Karpas-422 (cell line): ENCODE measurements at regions not wholly inside any gene's neighbourhood (a gene's known extent, or its start where the extent isn't known, plus 50 kb on each side); places are given as distances from the start of the nearest gene placed in this dataset.

Source experiments
- DNase-seq: peaks from one replicate; pipeline ENCODE4 v3.0.0-alpha.2; 2015
- H2AFZ ChIP-seq: fragments of 200-600 bp; sonication (generic); 2 replicates; pipeline ENCODE4 v1.6.1; 2014; ENCODE audit warnings: antibody characterized with exemption, low read length, mixed read lengths
- H3K27ac ChIP-seq: fragments of 200-600 bp; sonication (generic); 2 replicates; pipeline ENCODE4 v1.5.1; 2014; ENCODE audit warnings: mild to moderate bottlenecking, low read length, moderate library complexity
- H3K27me3 ChIP-seq: fragments of 200-600 bp; sonication (generic); 2 replicates; pipeline ENCODE4 v1.6.1; 2014; ENCODE audit warnings: low read length, mixed read lengths
- H3K36me3 ChIP-seq: fragments of 200-600 bp; sonication (generic); 2 replicates; pipeline ENCODE4 v1.6.1; 2014; ENCODE audit warnings: low read length, mixed read lengths; ENCODE audit not compliant: insufficient read depth
- H3K4me1 ChIP-seq: fragments of 200-600 bp; sonication (generic); 2 replicates; pipeline ENCODE4 v1.6.1; 2014; ENCODE audit warnings: mild to moderate bottlenecking, low read length, mixed read lengths
- H3K4me2 ChIP-seq: fragments of 200-600 bp; sonication (generic); 2 replicates; pipeline ENCODE4 v1.6.1; 2014; ENCODE audit warnings: low read length, low read depth, mild to moderate bottlenecking; ENCODE audit not compliant: poor library complexity, severe bottlenecking
- H3K4me3 ChIP-seq: fragments of 200-600 bp; sonication (generic); 2 replicates; pipeline ENCODE4 v1.5.1; 2014; ENCODE audit warnings: mild to moderate bottlenecking, antibody characterized with exemption, low read length, mixed read lengths
- H3K79me2 ChIP-seq: fragments of 200-600 bp; sonication (generic); 2 replicates; pipeline ENCODE4 v1.6.1; 2014; ENCODE audit warnings: mild to moderate bottlenecking, low read length, mixed read lengths
- H3K9ac ChIP-seq: fragments of 200-600 bp; sonication (generic); 2 replicates; pipeline ENCODE4 v1.6.0; 2014; ENCODE audit warnings: low read length
- H3K9me2 ChIP-seq: fragments of 200-600 bp; sonication (generic), shearing (Covaris generic); replicated peaks from 2 replicates; pipeline ENCODE4 v1.6.0; 2014; ENCODE audit warnings: mild to moderate bottlenecking, low read length, moderate library complexity; ENCODE audit not compliant: insufficient read depth
- H3K9me3 ChIP-seq: fragments of 300-700, 200-600 bp; sonication (generic); 2 replicates; pipeline ENCODE4 v1.6.1; 2014; ENCODE audit warnings: low read length, mixed read lengths
- H4K20me1 ChIP-seq: fragments of 200-600 bp; sonication (generic); 2 replicates; pipeline ENCODE4 v1.6.1; 2014; ENCODE audit warnings: mild to moderate bottlenecking, antibody characterized with exemption, low read length, low read depth; ENCODE audit not compliant: insufficient read depth

DNA sequence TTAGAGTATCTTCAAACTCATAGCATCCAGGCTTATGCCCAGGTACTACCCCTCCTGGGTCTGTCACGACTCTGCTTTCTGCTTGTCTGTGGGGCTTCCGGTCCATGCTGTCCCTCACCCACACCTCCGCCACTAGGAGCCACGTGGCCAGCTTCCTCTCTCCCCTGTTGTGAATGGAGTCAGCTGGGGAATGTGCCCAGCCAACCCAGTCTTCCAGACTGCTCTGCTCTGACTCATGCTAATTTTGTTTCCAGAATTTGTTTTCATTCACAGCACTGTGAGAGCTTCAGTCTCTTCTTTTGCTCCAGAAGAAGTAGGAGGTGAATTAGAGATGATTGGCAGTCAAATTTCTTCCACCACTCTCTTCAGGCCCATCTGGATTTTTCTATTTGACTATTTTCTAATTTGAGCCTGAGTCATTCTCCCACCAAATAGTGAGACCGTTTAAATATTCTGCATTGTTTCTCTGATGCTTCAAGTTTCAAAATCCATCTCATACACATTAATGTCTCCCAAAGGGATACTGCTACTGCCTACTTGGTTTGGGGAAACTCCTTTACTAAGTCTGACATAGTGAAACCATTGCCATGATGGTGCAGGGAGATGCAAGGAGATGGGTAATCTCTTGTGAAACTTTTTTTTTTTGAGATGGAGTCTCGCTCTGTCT is 424.1 kb upstream of the KIF2A start:
- Histone ChIP-seq H3K79me2 (no peaks in the 10 kb centered on the region), H2AFZ (no peak overlapping the region), H3K27ac (no peak overlapping the region), H3K4me1 (no peaks in the 10 kb centered on the region), H3K36me3 (no peaks in the 10 kb centered on the region), H3K27me3 (no peaks in the 10 kb centered on the region), H4K20me1 (no peaks in the 10 kb centered on the region), H3K4me3 (no peak overlapping the region), H3K9ac (no peak overlapping the region), H3K9me3 (no peaks in the 10 kb centered on the region), H3K9me2 (no peaks in the 10 kb centered on the region), H3K4me2 (no peak overlapping the region)
- DNase-seq: no peak

DNA sequence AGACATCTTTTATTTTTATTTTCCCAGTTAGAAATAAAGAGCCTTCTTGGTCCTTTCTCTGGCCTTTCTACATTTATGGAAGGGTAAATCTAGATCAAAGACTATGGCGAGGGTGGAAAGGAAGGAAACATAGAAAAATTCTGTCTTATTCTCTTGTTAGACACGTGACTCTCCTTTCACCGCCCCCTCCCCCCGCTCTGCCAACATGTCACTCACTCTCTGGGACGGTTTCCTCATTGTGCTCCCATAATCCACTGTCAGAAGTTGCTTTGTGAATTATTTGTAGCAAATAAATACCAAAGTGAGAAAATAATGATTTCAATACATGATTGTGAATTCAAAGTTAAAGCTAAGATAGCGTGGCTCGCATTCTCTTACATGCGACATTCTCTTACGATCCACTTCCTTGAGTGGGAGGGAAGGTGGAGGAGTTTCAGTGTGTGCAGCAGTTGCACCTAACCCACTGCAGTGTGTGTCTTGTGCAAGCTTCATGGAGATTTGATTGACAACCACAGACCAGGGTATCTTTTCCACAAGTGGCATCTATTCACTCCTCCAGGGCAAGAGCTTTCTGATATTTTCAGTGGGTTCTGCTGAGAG is 423.0 kb upstream of the KIF2A start:
- Histone ChIP-seq H3K36me3 (no peaks in the 10 kb centered on the region), H3K4me3 (no peak overlapping the region), H3K4me2 (no peak overlapping the region), H3K9me2 (no peaks in the 10 kb centered on the region), H4K20me1 (no peaks in the 10 kb centered on the region), H2AFZ (no peak overlapping the region), H3K4me1 (no peaks in the 10 kb centered on the region), H3K27ac (no peak overlapping the region), H3K27me3 (no peaks in the 10 kb centered on the region), H3K9ac (no peak overlapping the region), H3K9me3 (no peaks in the 10 kb centered on the region), H3K79me2 (no peaks in the 10 kb centered on the region)
- no peak for DNase-seq

DNA sequence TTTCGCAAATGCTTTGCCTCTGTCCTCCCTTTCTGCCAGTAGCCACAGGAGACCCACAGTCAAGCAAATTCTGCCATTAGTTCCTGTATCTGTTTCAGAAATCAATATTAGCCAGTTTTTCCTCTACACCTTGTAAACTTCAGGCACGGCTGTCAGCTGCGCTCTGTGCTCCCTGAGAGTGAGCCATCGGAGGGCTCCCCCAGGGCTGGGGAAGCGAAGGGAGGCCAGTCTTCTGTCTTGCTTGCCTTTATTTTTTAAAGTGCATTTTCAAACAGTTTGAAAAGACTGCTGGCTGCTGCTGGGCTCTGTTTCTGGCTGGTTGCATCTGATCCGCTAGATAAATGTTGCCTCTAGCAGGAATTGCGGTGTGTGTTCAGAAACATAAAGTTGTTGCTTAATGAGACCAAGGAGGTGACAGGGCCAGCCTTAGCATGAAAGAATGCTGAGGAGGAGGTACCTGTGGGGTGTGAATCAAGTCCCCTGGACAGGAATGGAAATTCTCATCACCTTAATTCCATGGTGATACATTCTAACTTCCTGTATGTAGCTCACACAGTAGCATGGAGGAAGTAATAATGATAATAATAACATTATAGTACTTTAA is 421.7 kb upstream of the KIF2A start:
- no peak overlapping the region for H3K4me2 ChIP-seq
- H3K36me3 ChIP-seq: no peaks in the 10 kb centered on the region
- no peaks in the 10 kb centered on the region for H3K27me3 ChIP-seq
- H3K9me2 ChIP-seq: no peaks in the 10 kb centered on the region
- no peak for DNase-seq
- H3K27ac ChIP-seq: no peak overlapping the region
- no peaks in the 10 kb centered on the region for H4K20me1 ChIP-seq
- no peak overlapping the region for H3K4me3 ChIP-seq
- H3K4me1 ChIP-seq: no peaks in the 10 kb centered on the region
- no peaks in the 10 kb centered on the region for H3K9me3 ChIP-seq
- no peak overlapping the region for H3K9ac ChIP-seq
- no peak overlapping the region for H2AFZ ChIP-seq
- H3K79me2 ChIP-seq: no peaks in the 10 kb centered on the region

DNA sequence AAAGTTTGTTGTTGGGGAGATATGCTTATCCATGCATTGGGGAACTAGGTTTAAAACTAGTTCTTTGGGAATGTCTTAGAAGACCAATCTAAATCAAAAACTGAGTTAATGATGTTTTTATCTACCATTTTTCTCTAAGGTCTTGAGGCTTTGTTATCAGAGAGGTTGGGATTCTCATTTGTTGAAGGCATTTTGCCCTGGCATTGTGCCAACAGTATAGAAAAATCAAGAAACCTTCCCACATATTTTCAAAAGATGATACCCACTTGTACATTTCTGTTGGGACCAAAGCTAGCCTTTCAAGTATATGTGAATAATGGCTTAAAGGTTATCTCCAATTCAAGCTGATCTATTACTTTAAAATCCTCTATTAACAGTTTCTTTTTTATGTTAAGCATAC is 419.8 kb upstream of the KIF2A start:
- no peaks in the 10 kb centered on the region for H3K9me3 ChIP-seq
- H3K9me2 ChIP-seq: no peaks in the 10 kb centered on the region
- H3K4me1 ChIP-seq: no peaks in the 10 kb centered on the region
- H4K20me1 ChIP-seq: no peaks in the 10 kb centered on the region
- no peaks in the 10 kb centered on the region for H3K79me2 ChIP-seq
- H3K27ac ChIP-seq: no peak overlapping the region
- H3K4me3 ChIP-seq: no peak overlapping the region
- H3K4me2 ChIP-seq: no peak overlapping the region
- H2AFZ ChIP-seq: no peak overlapping the region
- H3K27me3 ChIP-seq: no peaks in the 10 kb centered on the region
- no peak for DNase-seq
- H3K9ac ChIP-seq: no peak overlapping the region
- H3K36me3 ChIP-seq: no peaks in the 10 kb centered on the region

DNA sequence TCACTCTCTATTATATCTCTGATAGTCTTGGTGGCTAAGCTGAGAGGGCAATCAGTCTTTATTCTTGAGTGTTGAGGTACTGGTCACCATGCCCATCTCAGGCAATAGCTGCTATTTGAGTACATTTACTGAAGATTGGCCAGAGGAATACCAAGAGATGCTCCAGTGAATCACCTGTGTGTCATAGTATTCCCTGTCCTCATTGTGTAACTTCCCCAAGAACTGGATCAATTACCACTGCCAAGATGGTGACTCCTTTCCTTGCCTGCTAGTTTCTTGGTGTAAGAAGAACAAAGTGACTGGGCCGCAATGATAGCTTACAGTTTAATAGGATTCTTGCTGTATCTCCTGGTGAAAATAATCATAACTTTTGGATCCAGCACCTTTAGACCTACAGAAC is 418.7 kb upstream of the KIF2A start:
- Histone ChIP-seq H3K79me2 (no peaks in the 10 kb centered on the region), H3K27me3 (no peaks in the 10 kb centered on the region), H3K9me3 (no peaks in the 10 kb centered on the region), H4K20me1 (no peaks in the 10 kb centered on the region), H3K4me1 (no peaks in the 10 kb centered on the region), H3K9me2 (no peaks in the 10 kb centered on the region), H3K27ac (no peak overlapping the region), H3K4me2 (no peak overlapping the region), H3K4me3 (no peak overlapping the region), H3K36me3 (no peaks in the 10 kb centered on the region), H2AFZ (no peak overlapping the region), H3K9ac (no peak overlapping the region)
- no peak for DNase-seq

DNA sequence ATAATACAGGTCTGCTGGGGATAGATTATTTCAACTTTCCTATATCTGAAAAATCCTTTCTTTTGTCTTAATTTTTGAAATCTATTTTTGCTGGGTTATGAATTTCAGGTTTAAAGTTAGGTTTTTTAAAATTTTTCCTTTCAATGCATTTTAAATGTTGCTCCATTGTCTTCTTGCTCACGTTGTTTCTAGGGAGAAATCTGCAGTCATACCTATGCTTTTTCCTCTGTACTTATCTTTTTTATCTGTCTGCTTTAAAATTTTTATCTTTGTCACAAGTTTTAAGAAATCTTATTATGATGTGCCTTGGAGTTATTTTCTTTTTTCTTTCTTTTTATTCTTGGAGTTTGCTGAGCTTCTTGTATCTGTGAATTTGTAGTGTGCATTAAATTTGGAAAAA is 412.0 kb upstream of the KIF2A start:
- Histone ChIP-seq H3K27me3 (no peaks in the 10 kb centered on the region), H3K27ac (no peak overlapping the region), H3K9me2 (no peaks in the 10 kb centered on the region), H2AFZ (no peak overlapping the region), H3K4me2 (no peak overlapping the region), H3K9ac (no peak overlapping the region), H4K20me1 (no peaks in the 10 kb centered on the region), H3K36me3 (no peaks in the 10 kb centered on the region), H3K4me1 (no peaks in the 10 kb centered on the region), H3K4me3 (no peak overlapping the region), H3K79me2 (no peaks in the 10 kb centered on the region), H3K9me3 (peaks cover 4% of the 10 kb centered on the region; the same call in 1 of the 2 replicates)
- DNase-seq: no peak

DNA sequence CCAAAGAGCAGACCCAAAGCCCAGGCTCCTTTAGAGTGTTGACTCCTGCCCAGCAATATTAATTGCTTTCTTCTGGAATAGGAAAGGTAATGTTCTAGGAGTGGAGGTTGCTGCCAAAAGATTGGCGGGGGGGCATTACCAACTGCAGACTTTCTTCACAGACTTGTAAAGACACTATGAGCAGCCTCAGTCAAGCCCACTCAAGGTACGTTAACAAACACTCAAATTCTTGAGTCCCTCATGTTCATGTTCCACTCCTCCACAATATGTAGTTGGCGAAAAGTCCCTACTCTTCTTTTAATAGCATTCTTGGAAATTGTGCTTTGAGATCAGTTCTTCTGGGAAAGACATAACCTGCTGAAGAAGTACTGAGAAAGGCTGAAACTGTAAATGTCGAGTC is 409.2 kb upstream of the KIF2A start:
- H3K4me3 ChIP-seq: no peak overlapping the region
- H3K79me2 ChIP-seq: no peaks in the 10 kb centered on the region
- no peaks in the 10 kb centered on the region for H3K9me2 ChIP-seq
- H3K4me2 ChIP-seq: no peak overlapping the region
- peaks cover 4% of the 10 kb centered on the region; the same call in 1 of the 2 replicates for H3K9me3 ChIP-seq
- DNase-seq: no peak
- H2AFZ ChIP-seq: no peak overlapping the region
- no peaks in the 10 kb centered on the region for H3K27me3 ChIP-seq
- no peak overlapping the region for H3K27ac ChIP-seq
- H4K20me1 ChIP-seq: no peaks in the 10 kb centered on the region
- no peak overlapping the region for H3K9ac ChIP-seq
- H3K36me3 ChIP-seq: no peaks in the 10 kb centered on the region
- no peaks in the 10 kb centered on the region for H3K4me1 ChIP-seq

DNA sequence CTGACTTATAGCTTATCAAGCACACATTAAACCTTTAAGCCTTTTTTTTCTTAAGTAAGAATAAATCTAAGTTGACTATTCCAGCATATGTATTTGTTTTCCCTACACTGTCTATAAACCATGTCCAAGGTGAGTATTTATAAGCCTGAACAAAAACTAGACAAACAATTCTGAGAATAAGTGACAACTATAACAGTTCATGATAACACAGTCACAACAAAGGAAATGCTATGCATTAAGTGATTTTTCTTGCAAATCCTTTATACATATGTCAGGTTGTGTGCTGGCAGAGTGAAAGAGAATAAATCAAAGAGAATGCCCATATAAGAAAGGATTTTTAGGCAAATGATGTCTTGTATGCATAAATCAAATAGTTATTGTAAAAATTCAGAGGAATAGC is 408.8 kb upstream of the KIF2A start:
- no peaks in the 10 kb centered on the region for H3K4me1 ChIP-seq

More for the DNA sequence above, 408.8 kb upstream of the KIF2A start:
- Histone ChIP-seq H4K20me1 (no peaks in the 10 kb centered on the region), H3K36me3 (no peaks in the 10 kb centered on the region), H3K9ac (no peak overlapping the region), H3K9me3 (peaks cover 4% of the 10 kb centered on the region; the same call in 1 of the 2 replicates), H3K4me3 (no peak overlapping the region), H3K4me2 (no peak overlapping the region), H2AFZ (no peak overlapping the region), H3K79me2 (no peaks in the 10 kb centered on the region), H3K27ac (no peak overlapping the region), H3K27me3 (no peaks in the 10 kb centered on the region), H3K9me2 (no peaks in the 10 kb centered on the region)
- no peak for DNase-seq
